T-helper 1 cell treated with Interleukin-12 subunit alpha and Interleukin-12 subunit beta and Interleukin-4 antibody, amounts not matched to agents 30 μg/mL and 1 μg/mL, for 36 hours (primary cell): ENCODE measurements at regions not wholly inside any gene's neighbourhood (a gene's known extent, or its start where the extent isn't known, plus 50 kb on each side); places are given as distances from the start of the nearest gene placed in this dataset.
"Not testable (repeated sequence)": the region's sequence is repeated elsewhere in the genome, so short reads cannot be mapped to it uniquely, and the experiment has no call there.

Source experiments
- H3K27ac Mint-ChIP-seq: one replicate; pipeline ENCODE4 v1.8.0; 2021; ENCODE audit warnings: mild to moderate bottlenecking, mixed read lengths
- H3K27me3 Mint-ChIP-seq: one replicate; pipeline ENCODE4 v1.8.0; 2021; ENCODE audit warnings: low read depth, mixed read lengths
- H3K36me3 Mint-ChIP-seq: one replicate; pipeline ENCODE4 v1.8.0; 2021; ENCODE audit warnings: low read depth, mixed read lengths
- H3K4me1 Mint-ChIP-seq: one replicate; pipeline ENCODE4 v1.8.0; 2021; ENCODE audit warnings: low read depth, mixed read lengths
- H3K4me3 Mint-ChIP-seq: one replicate; pipeline ENCODE4 v1.8.0; 2021; ENCODE audit warnings: mild to moderate bottlenecking, moderate library complexity, mixed read lengths
- H3K9me3 Mint-ChIP-seq: one replicate; pipeline ENCODE4 v1.8.0; 2021; ENCODE audit warnings: mixed read lengths

DNA sequence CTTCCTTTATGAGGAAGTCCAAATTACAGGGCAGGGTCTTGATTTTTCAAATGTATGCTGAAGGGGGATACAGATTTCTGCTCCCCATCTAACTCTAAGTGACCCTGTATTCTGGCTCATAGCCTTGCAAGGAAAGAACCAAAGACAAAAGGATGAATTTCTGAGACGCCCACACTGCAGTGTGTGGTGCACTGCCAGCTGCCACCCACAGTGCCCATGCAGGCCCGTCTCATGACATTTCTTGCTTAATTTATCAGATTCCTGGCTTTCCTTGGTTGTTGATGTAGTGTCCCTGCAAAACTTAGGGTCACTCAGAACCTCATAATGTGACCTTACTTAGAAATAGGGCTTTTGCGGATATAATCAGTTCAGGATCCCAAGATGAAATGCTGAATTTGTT lies 68.0 kb downstream of the CBLN4 start:
- Mint-ChIP-seq H3K9me3 (peaks cover 34% of the 10 kb centered on the region), H3K27ac (no peak overlapping the region), H3K4me3 (no peak overlapping the region), H3K36me3 (no peaks in the 10 kb centered on the region), H3K27me3 (no peaks in the 10 kb centered on the region), H3K4me1 (no peaks in the 10 kb centered on the region)

DNA sequence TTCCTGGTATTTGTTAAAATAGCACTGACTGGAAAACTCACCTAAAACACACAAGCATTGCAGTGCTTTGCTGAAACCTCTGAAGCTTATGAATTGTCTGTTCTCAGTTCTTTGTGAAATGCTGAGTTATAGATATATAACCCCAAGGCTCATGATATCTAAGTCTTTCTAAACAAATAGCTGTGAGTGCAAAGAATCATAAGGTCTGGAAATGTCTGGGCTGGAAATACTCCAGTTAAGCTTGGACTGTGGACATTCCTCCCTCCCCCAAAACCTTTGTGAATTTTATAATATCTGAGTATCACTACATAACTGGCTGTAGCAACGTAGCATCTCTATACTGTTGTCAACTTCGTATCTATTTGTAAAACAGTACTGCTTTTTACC lies 69.1 kb downstream of the CBLN4 start:
- H3K27ac Mint-ChIP-seq, result no peak overlapping the region
- peaks cover 34% of the 10 kb centered on the region for H3K9me3 Mint-ChIP-seq
- H3K4me1 Mint-ChIP-seq, result no peaks in the 10 kb centered on the region

DNA sequence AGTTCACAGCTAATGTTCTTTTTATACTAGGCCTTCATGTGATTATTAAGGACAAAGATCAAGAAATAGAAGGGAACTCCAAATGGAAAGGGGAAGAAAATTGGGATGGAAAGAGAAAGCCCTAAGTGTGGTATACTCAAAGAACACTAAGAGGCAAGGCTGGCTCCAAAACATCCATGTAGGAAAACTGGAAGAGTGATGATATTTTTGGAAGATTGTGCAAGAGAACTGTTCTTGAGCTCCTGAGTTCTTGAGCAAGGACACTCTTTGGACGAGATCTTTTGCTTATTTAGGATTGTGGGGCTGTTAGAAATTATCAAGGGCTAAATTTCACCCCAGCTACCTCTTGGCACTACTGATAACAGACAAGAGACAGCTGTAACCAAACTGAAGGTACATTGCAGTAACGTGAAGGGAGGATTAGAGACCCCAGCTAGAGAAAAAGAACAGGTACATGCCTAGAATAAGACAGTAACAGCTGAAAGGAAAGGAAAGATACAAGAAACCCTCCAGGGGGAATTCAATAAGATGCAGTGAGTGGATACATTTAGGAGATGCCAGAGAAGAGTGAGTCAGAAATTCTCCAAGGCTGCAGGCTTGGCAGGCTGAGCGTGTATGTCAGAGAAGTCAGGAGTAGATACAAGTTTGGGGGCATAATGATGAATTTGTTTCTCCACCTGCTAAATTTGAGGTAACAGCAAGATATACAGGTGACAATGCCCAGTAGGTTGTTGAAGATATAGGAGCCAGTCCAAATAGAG lies 69.7 kb downstream of the CBLN4 start:
- Mint-ChIP-seq H3K27me3 (no peaks in the 10 kb centered on the region), H3K36me3 (no peaks in the 10 kb centered on the region), H3K4me3 (no peak overlapping the region), H3K9me3 (peaks cover 30% of the 10 kb centered on the region), H3K4me1 (no peaks in the 10 kb centered on the region), H3K27ac (no peak overlapping the region)

More for the DNA sequence above, 69.1 kb downstream of the CBLN4 start:
- H3K4me3 Mint-ChIP-seq, result no peak overlapping the region
- H3K36me3 Mint-ChIP-seq, result no peaks in the 10 kb centered on the region
- no peaks in the 10 kb centered on the region for H3K27me3 Mint-ChIP-seq

DNA sequence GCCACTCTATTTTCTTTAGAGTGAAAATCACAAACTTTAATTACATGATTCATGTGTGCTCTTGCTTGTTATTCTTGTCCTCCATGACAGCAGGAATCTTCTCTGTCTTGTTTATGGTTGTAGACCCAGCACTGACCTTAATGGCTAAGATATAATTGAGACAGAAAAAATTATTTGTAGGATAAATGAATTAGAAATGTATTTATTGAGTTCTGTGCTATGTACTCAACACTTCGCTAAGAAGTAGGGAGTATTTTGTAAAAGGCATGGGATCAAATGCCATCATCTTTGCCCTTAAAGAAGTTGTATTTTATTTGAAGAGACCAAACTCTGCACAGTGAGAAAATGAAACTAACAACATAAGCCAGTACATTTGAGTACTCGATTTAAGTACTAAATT lies 71.2 kb downstream of the CBLN4 start:
- Mint-ChIP-seq H3K4me3 (no peak overlapping the region), H3K27me3 (no peaks in the 10 kb centered on the region), H3K36me3 (no peaks in the 10 kb centered on the region), H3K27ac (no peak overlapping the region), H3K9me3 (peaks cover 27% of the 10 kb centered on the region), H3K4me1 (no peaks in the 10 kb centered on the region)

DNA sequence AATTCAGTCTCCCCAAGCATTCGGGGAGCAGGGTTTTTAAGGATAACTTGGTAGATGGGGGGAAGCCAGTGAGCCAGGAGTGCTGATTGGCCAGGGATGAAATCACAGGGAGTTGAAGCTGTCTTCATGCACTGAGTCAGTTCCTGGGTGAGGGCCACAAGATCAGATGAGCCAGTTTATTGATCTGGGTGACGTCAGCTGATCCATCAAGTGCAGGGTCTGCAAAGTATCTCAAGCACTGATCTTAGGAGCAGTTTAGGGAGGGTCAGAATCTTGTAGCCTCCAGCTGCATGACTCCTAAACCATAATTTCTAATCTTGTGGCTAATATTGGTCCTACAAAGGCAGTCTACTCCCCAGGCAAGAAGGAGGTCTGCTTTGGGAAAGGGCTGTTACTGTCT lies 74.4 kb downstream of the CBLN4 start:
- peaks cover 26% of the 10 kb centered on the region for H3K9me3 Mint-ChIP-seq
- not testable (repeated sequence) for H3K36me3 Mint-ChIP-seq, H3K27ac Mint-ChIP-seq, H3K4me3 Mint-ChIP-seq, H3K27me3 Mint-ChIP-seq, H3K4me1 Mint-ChIP-seq

DNA sequence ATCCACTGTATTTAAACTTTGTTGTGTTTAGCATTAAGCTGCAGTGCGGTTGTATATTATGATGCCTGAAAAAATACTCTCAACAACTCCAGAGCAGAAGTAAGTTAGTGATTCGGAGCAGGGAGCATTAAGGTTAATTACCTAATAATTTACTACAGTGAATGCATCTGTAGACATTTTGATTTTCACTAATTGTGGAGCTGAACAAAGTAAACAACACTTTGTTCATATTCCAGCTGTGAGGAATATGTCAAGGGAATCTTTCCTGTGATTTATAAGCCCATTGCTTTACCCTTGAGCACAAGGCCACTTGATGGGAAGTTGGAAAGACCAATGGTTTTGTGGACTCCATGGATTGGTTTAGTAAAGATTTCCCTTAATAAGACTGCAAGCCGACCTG lies 77.1 kb downstream of the CBLN4 start:
- no peaks in the 10 kb centered on the region for H3K36me3 Mint-ChIP-seq
- no peak overlapping the region for H3K4me3 Mint-ChIP-seq
- peaks cover 16% of the 10 kb centered on the region for H3K9me3 Mint-ChIP-seq
- H3K27ac Mint-ChIP-seq, result no peak overlapping the region
- H3K4me1 Mint-ChIP-seq, result no peaks in the 10 kb centered on the region
- H3K27me3 Mint-ChIP-seq, result no peaks in the 10 kb centered on the region

DNA sequence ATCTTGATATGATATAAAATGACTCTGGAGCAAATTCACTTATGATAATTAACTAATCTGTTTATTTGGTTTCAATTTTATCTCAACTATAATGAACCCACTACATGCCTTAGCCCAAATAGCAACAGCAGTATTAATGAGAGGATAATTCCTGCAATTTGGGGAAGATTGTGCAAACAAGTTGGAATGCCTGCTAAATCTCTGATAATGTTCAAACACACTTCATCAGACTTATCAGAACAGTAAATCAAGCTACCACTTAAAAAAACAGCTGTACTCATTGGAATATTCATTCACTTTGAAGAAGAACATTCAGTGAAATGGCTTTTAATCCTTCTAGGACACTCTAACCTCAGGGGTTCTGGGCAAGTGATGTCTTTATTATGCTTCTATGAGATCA lies 85.4 kb downstream of the CBLN4 start:
- Mint-ChIP-seq H3K27me3 (no peaks in the 10 kb centered on the region), H3K27ac (no peak overlapping the region), H3K36me3 (no peaks in the 10 kb centered on the region), H3K4me1 (no peaks in the 10 kb centered on the region), H3K4me3 (no peak overlapping the region), H3K9me3 (peaks cover 3% of the 10 kb centered on the region)

DNA sequence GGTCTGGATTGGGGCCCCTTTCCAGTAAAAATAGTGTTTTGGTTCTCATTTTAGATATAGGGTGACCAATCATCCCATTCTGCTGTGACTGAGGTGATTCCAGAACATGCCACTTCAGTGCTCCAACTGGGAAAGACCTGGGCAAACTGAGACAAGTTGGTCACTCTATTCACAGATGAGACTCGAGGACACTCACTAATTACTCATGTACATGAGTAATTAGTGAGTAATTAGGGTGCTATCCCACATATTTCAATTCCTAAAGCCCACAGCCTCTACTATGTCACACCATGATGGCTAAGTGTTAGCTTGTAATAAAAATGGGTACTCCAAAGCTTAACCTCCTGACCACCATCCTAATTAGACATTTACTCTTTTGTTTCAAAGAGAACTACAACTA lies 86.0 kb downstream of the CBLN4 start:
- H3K9me3 Mint-ChIP-seq, result no peaks in the 10 kb centered on the region
- H3K36me3 Mint-ChIP-seq, result no peaks in the 10 kb centered on the region
- H3K4me1 Mint-ChIP-seq, result no peaks in the 10 kb centered on the region
- no peak overlapping the region for H3K27ac Mint-ChIP-seq
- H3K4me3 Mint-ChIP-seq, result no peak overlapping the region
- H3K27me3 Mint-ChIP-seq, result no peaks in the 10 kb centered on the region

DNA sequence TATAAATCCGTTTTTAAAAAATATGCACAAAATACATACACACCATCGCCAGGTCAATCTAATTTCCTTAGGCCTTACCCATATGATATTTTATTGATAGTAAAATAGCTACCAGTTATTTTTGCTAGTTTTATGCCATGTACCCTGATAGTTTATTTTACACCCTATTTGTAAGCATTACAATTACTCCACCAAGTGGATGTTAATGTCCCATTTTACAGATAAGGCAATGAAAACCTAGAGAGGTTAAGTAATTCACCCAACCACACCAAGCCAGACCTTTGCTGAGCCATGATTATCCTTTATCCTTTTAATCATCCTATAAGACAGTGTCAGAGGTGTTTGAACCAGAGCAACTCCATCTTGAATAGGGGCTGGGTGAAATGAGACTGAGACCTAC lies 86.8 kb downstream of the CBLN4 start:
- H3K4me3 Mint-ChIP-seq, result no peak overlapping the region
- H3K4me1 Mint-ChIP-seq, result no peaks in the 10 kb centered on the region
- no peaks in the 10 kb centered on the region for H3K36me3 Mint-ChIP-seq
- no peaks in the 10 kb centered on the region for H3K27me3 Mint-ChIP-seq
- no peaks in the 10 kb centered on the region for H3K9me3 Mint-ChIP-seq
- H3K27ac Mint-ChIP-seq, result no peak overlapping the region

DNA sequence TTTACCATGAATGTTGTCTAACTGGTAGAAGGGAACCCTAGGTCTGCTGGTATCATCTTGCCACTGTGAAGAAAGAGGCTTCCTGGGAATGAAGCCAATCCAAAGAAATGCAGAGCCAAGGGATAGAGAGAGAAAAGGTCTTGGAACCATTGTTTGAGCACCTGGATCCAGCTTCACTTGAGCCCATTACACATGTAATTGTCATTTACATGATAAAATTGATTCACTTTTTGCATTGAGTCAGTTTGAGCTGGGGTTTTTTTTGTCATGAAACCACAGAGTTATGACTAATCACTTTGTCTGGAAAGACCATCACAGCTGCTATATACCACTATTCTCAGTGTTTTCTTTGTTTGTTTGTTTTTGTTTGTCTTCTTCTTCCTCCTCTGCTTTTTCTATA lies 112.3 kb downstream of the CBLN4 start:
- H3K4me1 Mint-ChIP-seq, result no peaks in the 10 kb centered on the region
- H3K9me3 Mint-ChIP-seq, result peaks cover 39% of the 10 kb centered on the region
- H3K36me3 Mint-ChIP-seq, result no peaks in the 10 kb centered on the region
- no peak overlapping the region for H3K27ac Mint-ChIP-seq
- H3K27me3 Mint-ChIP-seq, result no peaks in the 10 kb centered on the region
- H3K4me3 Mint-ChIP-seq, result no peak overlapping the region

DNA sequence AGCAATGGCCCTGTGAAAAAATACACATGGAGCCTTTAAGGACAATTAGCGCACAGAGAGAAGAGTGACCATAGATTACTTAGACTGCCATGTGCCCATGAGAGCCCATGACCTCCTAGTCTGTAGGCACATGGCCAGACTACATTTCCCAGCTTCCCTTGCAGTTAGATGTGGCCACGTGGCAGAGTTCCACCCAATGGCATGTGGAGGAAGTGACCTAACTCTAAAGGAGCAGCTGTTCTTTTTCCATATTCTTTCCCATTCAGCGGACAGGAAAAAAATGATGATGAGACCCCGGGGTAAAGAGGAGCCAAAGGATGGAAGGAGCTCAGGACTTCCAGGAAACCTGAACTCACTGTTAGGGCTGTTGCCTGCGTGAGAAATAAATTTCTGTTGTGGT lies 116.6 kb downstream of the CBLN4 start:
- Mint-ChIP-seq H3K4me3 (no peak overlapping the region), H3K36me3 (no peaks in the 10 kb centered on the region), H3K27ac (no peak overlapping the region), H3K27me3 (no peaks in the 10 kb centered on the region), H3K9me3 (peaks cover 33% of the 10 kb centered on the region), H3K4me1 (no peaks in the 10 kb centered on the region)

DNA sequence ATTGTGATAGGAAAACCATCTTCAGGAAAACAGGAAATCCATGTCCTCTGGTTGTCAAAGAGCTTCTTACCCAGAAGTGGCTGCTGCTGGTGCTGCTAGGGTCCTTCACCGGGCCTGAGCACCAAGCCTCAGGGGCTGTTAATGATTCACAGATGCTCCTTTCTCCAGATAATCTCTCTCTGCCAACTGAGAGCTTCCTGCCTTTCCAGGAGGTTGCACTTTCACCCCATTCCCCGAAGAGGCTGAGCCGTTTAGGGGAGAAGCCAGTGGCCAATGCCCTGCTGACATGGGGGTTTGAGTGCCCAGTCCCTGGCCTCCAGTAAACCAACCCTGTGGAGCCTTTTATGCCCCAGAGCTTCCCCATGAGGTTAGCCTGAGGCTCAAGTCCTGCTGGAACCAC lies 122.4 kb downstream of the CBLN4 start:
- H3K9me3 Mint-ChIP-seq, result peaks cover 20% of the 10 kb centered on the region
- H3K27ac Mint-ChIP-seq, result no peak overlapping the region
- H3K4me3 Mint-ChIP-seq, result no peak overlapping the region
- H3K27me3 Mint-ChIP-seq, result no peaks in the 10 kb centered on the region
- no peaks in the 10 kb centered on the region for H3K36me3 Mint-ChIP-seq
- no peaks in the 10 kb centered on the region for H3K4me1 Mint-ChIP-seq

DNA sequence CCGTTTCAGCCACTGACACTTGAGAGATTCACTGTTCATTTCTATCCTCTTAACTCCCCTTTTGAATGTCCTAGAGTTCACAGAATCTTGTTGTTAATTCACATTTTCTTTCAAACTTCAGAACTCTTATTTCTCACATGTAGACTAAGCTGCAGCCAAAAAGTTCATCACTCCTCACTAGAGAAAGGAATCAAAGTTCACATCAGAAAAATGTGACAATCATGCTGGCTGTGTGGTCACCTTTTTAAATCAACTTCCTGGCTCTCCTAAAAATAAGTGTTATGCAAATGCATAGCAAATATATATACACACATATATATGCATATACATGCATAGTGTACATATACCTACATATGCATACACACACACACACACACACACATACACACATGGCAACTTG lies 123.0 kb downstream of the CBLN4 start:
- Mint-ChIP-seq H3K4me3 (no peak overlapping the region), H3K27ac (no peak overlapping the region), H3K36me3 (no peaks in the 10 kb centered on the region)

DNA sequence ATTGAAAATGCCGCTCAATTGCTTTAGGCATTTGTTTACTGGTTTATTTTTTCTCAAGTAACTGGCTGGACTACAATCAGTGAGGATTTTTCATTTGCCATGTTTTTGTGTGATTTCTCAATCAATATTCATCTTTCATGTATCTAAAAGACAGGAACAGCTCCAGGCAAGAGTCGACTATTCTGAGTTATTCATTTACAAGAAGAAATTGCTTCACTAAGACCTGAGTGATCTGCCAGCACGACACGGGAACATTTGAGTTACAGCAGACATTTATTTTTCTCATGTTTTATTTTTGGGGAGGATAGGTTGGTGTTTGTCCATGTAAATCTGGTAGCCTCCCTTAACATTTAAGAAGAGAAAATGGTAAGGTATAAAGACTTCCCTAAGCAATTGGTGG lies 124.1 kb downstream of the CBLN4 start:
- H3K36me3 Mint-ChIP-seq, result no peaks in the 10 kb centered on the region
- no peaks in the 10 kb centered on the region for H3K27me3 Mint-ChIP-seq
- peaks cover 21% of the 10 kb centered on the region for H3K9me3 Mint-ChIP-seq
- no peaks in the 10 kb centered on the region for H3K4me1 Mint-ChIP-seq
- H3K4me3 Mint-ChIP-seq, result no peak overlapping the region
- no peak overlapping the region for H3K27ac Mint-ChIP-seq

More for the DNA sequence above, 123.0 kb downstream of the CBLN4 start:
- Mint-ChIP-seq H3K9me3 (peaks cover 17% of the 10 kb centered on the region), H3K27me3 (no peaks in the 10 kb centered on the region), H3K4me1 (no peaks in the 10 kb centered on the region)

DNA sequence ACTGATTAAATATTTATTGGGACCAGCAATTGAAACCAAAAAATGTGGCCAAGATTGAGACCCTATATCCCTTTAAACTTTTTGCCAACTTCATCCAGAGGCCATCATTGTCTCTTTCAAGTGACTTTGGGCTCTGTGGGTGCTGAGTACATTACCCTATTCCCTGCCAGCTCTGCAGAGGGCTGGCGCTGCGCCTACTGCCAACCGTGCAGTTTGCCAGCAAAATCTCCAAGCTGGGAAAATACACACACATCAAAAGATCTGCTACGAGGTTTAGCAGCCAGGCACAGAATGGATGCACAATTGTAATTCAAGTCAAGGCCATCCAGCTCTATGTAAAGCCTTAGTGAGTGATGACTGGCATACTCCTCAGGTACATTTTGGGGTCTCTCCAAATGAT lies 125.0 kb downstream of the CBLN4 start:
- Mint-ChIP-seq H3K27me3 (no peaks in the 10 kb centered on the region), H3K4me1 (no peaks in the 10 kb centered on the region), H3K9me3 (peaks cover 22% of the 10 kb centered on the region), H3K27ac (no peak overlapping the region), H3K4me3 (no peak overlapping the region), H3K36me3 (no peaks in the 10 kb centered on the region)

DNA sequence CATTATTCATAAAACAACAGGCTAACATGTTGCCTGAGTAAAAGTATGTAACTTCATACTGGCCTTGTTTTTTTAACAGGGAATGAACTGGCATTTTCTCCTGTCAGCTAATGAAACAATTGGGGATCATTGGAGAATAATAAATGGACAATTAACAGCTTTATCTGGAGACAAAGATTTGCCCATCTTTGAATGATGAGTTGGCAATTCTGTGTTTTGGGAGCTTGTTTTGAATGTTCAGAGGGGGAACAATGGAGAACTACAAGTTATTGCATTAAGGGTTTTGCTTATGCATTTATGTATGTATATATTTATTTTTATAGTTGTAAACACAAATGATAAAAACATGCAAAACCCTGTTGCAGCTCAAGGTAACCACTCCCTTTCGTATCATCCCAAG lies 150.3 kb downstream of the CBLN4 start:
- H3K36me3 Mint-ChIP-seq, result no peaks in the 10 kb centered on the region
- no peak overlapping the region for H3K27ac Mint-ChIP-seq
- H3K27me3 Mint-ChIP-seq, result no peaks in the 10 kb centered on the region
- H3K4me1 Mint-ChIP-seq, result no peaks in the 10 kb centered on the region
- peaks cover 24% of the 10 kb centered on the region for H3K9me3 Mint-ChIP-seq
- no peak overlapping the region for H3K4me3 Mint-ChIP-seq
